H1 (cell line): ENCODE measurements at regions not wholly inside any gene's neighbourhood (a gene's known extent, or its start where the extent isn't known, plus 50 kb on each side); places are given as distances from the start of the nearest gene placed in this dataset.

Source experiments
- CTCF ChIA-PET: fragments of 300-600 bp; sonication (Branson Sonifier 250); formaldehyde crosslinking; loops from one replicate; lab custom pipeline; 2021; ENCODE audit not compliant: partially characterized antibody; lab: Charles Lee
- POLR2A ChIA-PET: fragments of 300-600 bp; sonication (Branson Sonifier 250); formaldehyde crosslinking; loops from one replicate; lab custom pipeline; 2021; ENCODE audit warnings: inconsistent platforms; ENCODE audit not compliant: partially characterized antibody; lab: Charles Lee
- DNase-seq, 2 experiments: peaks; one replicate each; pipeline versions ENCODE4 v3.0.0 to v3.0.0-alpha.2; 2010 to 2022; ENCODE audit warnings: low spot score in 2 of 2, low read depth in 1 of 2, mixed read lengths in 1 of 2
- FAIRE-seq: peaks from 2 replicates; lab custom pipeline; 2011; peaks lifted over from hg19 to GRCh38; lab: Jason Lieb, UNC
- H2AFZ ChIP-seq: 2 replicates; pipeline ENCODE4 v1.8.1; 2012; ENCODE audit warnings: low read length, inconsistent platforms
- H2AK5ac ChIP-seq: 2 replicates; pipeline ENCODE4 v1.6.1; 2013; ENCODE audit warnings: low read depth, low read length
- H2BK120ac ChIP-seq: replicated peaks from 2 replicates; pipeline ENCODE3; 2013; ENCODE audit warnings: low read depth, low read length, inconsistent platforms
- H2BK12ac ChIP-seq: 2 replicates; pipeline ENCODE4 v1.6.1; 2013; ENCODE audit warnings: low read depth, low read length
- H2BK15ac ChIP-seq: 2 replicates; pipeline ENCODE4 v1.6.1; 2013; ENCODE audit warnings: low read length
- H2BK20ac ChIP-seq: 2 replicates; pipeline ENCODE4 v1.6.1; 2013; ENCODE audit warnings: low read length
- H2BK5ac ChIP-seq: 2 replicates; pipeline ENCODE4 v1.6.1; 2013; ENCODE audit warnings: low read depth, low read length
- H3K14ac ChIP-seq: 2 replicates; pipeline ENCODE4 v1.6.1; 2013; ENCODE audit warnings: inconsistent platforms; ENCODE audit not compliant: insufficient read length
- H3K18ac ChIP-seq: 2 replicates; pipeline ENCODE4 v1.6.1; 2013; ENCODE audit warnings: low read length; ENCODE audit errors: extremely low read depth
- H3K23ac ChIP-seq: 2 replicates; pipeline ENCODE4 v1.6.1; 2013; ENCODE audit warnings: inconsistent platforms; ENCODE audit not compliant: insufficient read length
- H3K23me2 ChIP-seq: 2 replicates; pipeline ENCODE4 v1.6.1; 2013; ENCODE audit warnings: low read depth, low read length
- H3K27ac ChIP-seq: 2 replicates; pipeline ENCODE4 v1.6.1; 2011; ENCODE audit warnings: low read depth, low read length, inconsistent platforms
- H3K27me3 ChIP-seq, 4 experiments: replicated peaks in 1 of 4; 1 replicate in 1 of 4; 2 replicates in 3 of 4; pipeline versions ENCODE4 v1.6.1 to v1.8.1; 2011 to 2013; ENCODE audit warnings: low read length in 3 of 4, mild to moderate bottlenecking in 3 of 4, inconsistent platforms in 2 of 4, mixed read lengths in 2 of 4, moderate library complexity in 1 of 4; ENCODE audit not compliant: control insufficient read depth in 3 of 4, insufficient read depth in 3 of 4; ENCODE audit errors: extremely low read depth in 1 of 4
- H3K36me3 ChIP-seq, 4 experiments: 2 replicates each; pipeline versions ENCODE4 v1.6.1 to v1.8.1; 2011 to 2013; ENCODE audit warnings: mild to moderate bottlenecking in 4 of 4, low read length in 3 of 4, moderate library complexity in 2 of 4, control low read depth in 1 of 4, inconsistent platforms in 1 of 4; ENCODE audit not compliant: insufficient read depth in 4 of 4, control insufficient read depth in 2 of 4
- H3K4ac ChIP-seq: replicated peaks from 2 replicates; pipeline ENCODE3; 2013; ENCODE audit warnings: low read length, low read depth, mixed read lengths, inconsistent platforms; ENCODE audit not compliant: insufficient read length
- H3K4me1 ChIP-seq, 4 experiments: replicated peaks in 1 of 4; 1 replicate in 1 of 4; 2 replicates in 3 of 4; pipeline versions ENCODE4 v1.6.1 to v1.8.1; 2011 to 2013; ENCODE audit warnings: low read length in 3 of 4, inconsistent platforms in 2 of 4, mixed read lengths in 1 of 4; ENCODE audit not compliant: insufficient read depth in 4 of 4, control insufficient read depth in 3 of 4
- H3K4me2 ChIP-seq, 2 experiments: 2 replicates each; pipeline versions ENCODE4 v1.6.1 to v1.8.1; 2011 to 2013; ENCODE audit warnings: low read depth in 2 of 2, low read length in 2 of 2, control low read depth in 1 of 2, inconsistent platforms in 1 of 2, mild to moderate bottlenecking in 1 of 2; ENCODE audit not compliant: insufficient read depth in 1 of 2
- H3K4me3 ChIP-seq, 4 experiments: fragments of 200-600, 300-600 bp in 1 of 4; sonication (generic), shearing (Covaris generic), sonication (Bioruptor Twin) in 1 of 4; 2 replicates each; pipeline versions ENCODE4 v1.5.1 to v1.8.1; 2011 to 2016; ENCODE audit warnings: low read length in 4 of 4, low read depth in 3 of 4, control low read depth in 2 of 4, inconsistent platforms in 2 of 4, mild to moderate bottlenecking in 2 of 4, mixed read lengths in 1 of 4, moderate library complexity in 1 of 4; ENCODE audit not compliant: insufficient read depth in 2 of 4; ENCODE audit errors: extremely low read depth in 1 of 4
- H3K56ac ChIP-seq: replicated peaks from 2 replicates; pipeline ENCODE3; 2013; ENCODE audit warnings: low read depth, mild to moderate bottlenecking, mixed read lengths, low read length, inconsistent platforms; ENCODE audit not compliant: insufficient read length
- H3K79me1 ChIP-seq: 2 replicates; pipeline ENCODE4 v1.6.1; 2013; ENCODE audit warnings: low read depth, low read length, control low read depth
- H3K79me2 ChIP-seq, 2 experiments: 2 replicates each; pipeline versions ENCODE4 v1.6.1 to v1.8.1; 2012 to 2013; ENCODE audit warnings: low read length in 2 of 2, mild to moderate bottlenecking in 2 of 2, inconsistent platforms in 1 of 2; ENCODE audit not compliant: insufficient read depth in 2 of 2, control insufficient read depth in 1 of 2
- H3K9ac ChIP-seq, 4 experiments: replicated peaks in 1 of 4; 1 replicate in 1 of 4; 2 replicates in 3 of 4; pipeline versions ENCODE4 v1.6.1 to v1.8.1; 2011 to 2013; ENCODE audit warnings: low read depth in 3 of 4, low read length in 3 of 4, control low read depth in 2 of 4, mild to moderate bottlenecking in 2 of 4, moderate library complexity in 2 of 4, inconsistent platforms in 1 of 4; ENCODE audit errors: extremely low read depth in 1 of 4
- H3K9me3 ChIP-seq, 2 experiments: 2 replicates each; pipeline versions ENCODE4 v1.6.1 to v1.8.1; 2012 to 2013; ENCODE audit warnings: mild to moderate bottlenecking in 2 of 2, moderate library complexity in 2 of 2, control low read depth in 1 of 2, inconsistent platforms in 1 of 2, low read depth in 1 of 2, low read length in 1 of 2, mixed read lengths in 1 of 2; ENCODE audit not compliant: insufficient read depth in 2 of 2
- H4K20me1 ChIP-seq, 2 experiments: replicated peaks in 1 of 2; 2 replicates each; pipeline versions ENCODE3 to v1.8.1; 2011 to 2013; ENCODE audit warnings: inconsistent platforms in 2 of 2, low read length in 2 of 2, mild to moderate bottlenecking in 1 of 2; ENCODE audit not compliant: insufficient read depth in 2 of 2, control insufficient read depth in 1 of 2
- H4K5ac ChIP-seq: 2 replicates; pipeline ENCODE4 v1.6.1; 2013; ENCODE audit warnings: low read length, low read depth, mixed read lengths, inconsistent platforms; ENCODE audit not compliant: insufficient read length
- H4K8ac ChIP-seq: 2 replicates; pipeline ENCODE4 v1.8.0; 2013; ENCODE audit warnings: mild to moderate bottlenecking, moderate library complexity, low read length, inconsistent platforms; ENCODE audit not compliant: insufficient read depth; ENCODE audit errors: extremely low read depth
- H4K91ac ChIP-seq: replicated peaks from 2 replicates; pipeline ENCODE3; 2013; ENCODE audit warnings: low read length, mixed read lengths, inconsistent platforms; ENCODE audit not compliant: insufficient read length
- ATF2 ChIP-seq: IDR thresholded peaks from 2 replicates; pipeline ENCODE4 v1.6.1; 2012; ENCODE audit warnings: low read length, inconsistent platforms
- BACH1 ChIP-seq: IDR thresholded peaks from 2 replicates; pipeline ENCODE4 v1.6.1; 2012; ENCODE audit warnings: low read length, improper control_type of control experiment
- KDM1A ChIP-seq: fragments of 200-600, 300-600 bp; sonication (generic); IDR thresholded peaks from 2 replicates; pipeline ENCODE4 v1.7.1; 2016; ENCODE audit warnings: mild to moderate bottlenecking, low read length, borderline replicate concordance
- MAFK ChIP-seq: IDR thresholded peaks from 2 replicates; pipeline ENCODE4 v1.6.1; 2012; ENCODE audit warnings: low read depth, mild to moderate bottlenecking, improper control_type of control experiment, low read length
- NANOG ChIP-seq: IDR thresholded peaks from 2 replicates; pipeline ENCODE4 v1.6.1; 2011; ENCODE audit warnings: low read length, low read depth, mild to moderate bottlenecking, inconsistent platforms; ENCODE audit not compliant: insufficient read depth, poor library complexity, severe bottlenecking
- POLR2AphosphoS5 ChIP-seq: IDR thresholded peaks from 2 replicates; pipeline ENCODE4 v1.6.1; 2011; ENCODE audit warnings: low read depth, low read length
- POU5F1 ChIP-seq: IDR thresholded peaks from 2 replicates; pipeline ENCODE4 v1.6.1; 2011; ENCODE audit warnings: low read depth, mild to moderate bottlenecking, low read length, moderate library complexity
- RBBP5 ChIP-seq: IDR thresholded peaks from 2 replicates; pipeline ENCODE4 v1.7.1; 2012; ENCODE audit warnings: low read depth, mild to moderate bottlenecking, inconsistent platforms, low read length, moderate library complexity, borderline replicate concordance
- SIN3A ChIP-seq, 2 experiments: IDR thresholded peaks in 1 of 2; conservative IDR thresholded peaks in 1 of 2; 2 replicates each; pipeline ENCODE4 v1.6.1; 2011 to 2012; ENCODE audit warnings: low read length in 2 of 2, improper control_type of control experiment in 1 of 2, low read depth in 1 of 2, mild to moderate bottlenecking in 1 of 2
- SP1 ChIP-seq: IDR thresholded peaks from 2 replicates; pipeline ENCODE4 v1.6.1; 2011; ENCODE audit warnings: low read depth, low read length
- TAF7 ChIP-seq: optimal IDR thresholded peaks from 2 replicates; pipeline ENCODE3; 2011; ENCODE audit warnings: low read depth, mild to moderate bottlenecking, inconsistent platforms, low read length, moderate library complexity, borderline replicate concordance
- TCF12 ChIP-seq: IDR thresholded peaks from 2 replicates; pipeline ENCODE4 v1.6.1; 2011; ENCODE audit warnings: low read depth, mild to moderate bottlenecking, low read length
- WGBS, 2 experiments: shearing (Covaris generic) in 1 of 2; methylation state at CpG; one replicate each; pipeline versions ENCODE4 v1.1.6 to v1.1.7; 2013 to 2015; ENCODE audit warnings: low lambda C conversion rate in 2 of 2, mixed read lengths in 2 of 2, inconsistent platforms in 1 of 2, low coverage in 1 of 2, missing lambda C conversion rate in 1 of 2; ENCODE audit not compliant: insufficient replicate concordance in 2 of 2, insufficient coverage in 1 of 2, insufficient read length in 1 of 2; ENCODE audit errors: extremely low coverage in 1 of 2, missing lambda C conversion rate in 1 of 2; 5-methylcytosine and 5-hydroxymethylcytosine counted together
- TF ChIP-seq, protein P1 (sequence below): IDR thresholded peaks from 2 replicates; pipeline ENCODE4 v1.6.1; 2012; ENCODE audit warnings: inconsistent platforms

DNA sequence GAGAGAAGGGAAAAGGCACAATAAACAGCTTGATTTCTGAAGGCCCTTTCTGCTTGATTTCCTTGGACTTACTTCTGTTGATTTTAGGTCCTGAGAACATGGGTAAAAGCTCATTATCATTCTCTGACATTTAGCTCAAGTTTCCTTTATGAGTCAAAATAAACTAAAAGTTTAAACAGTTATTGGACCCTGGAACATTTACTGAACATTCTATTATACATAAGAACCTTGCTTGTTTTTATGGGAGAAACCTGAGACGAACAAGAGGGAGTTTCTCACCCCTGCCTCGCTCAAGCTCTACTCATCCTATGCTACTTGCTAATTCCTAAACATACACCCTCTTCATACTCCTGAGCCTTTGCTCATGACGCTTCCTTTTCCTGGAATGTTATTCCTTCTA is 538.3 kb upstream of the PKN2 start:
- H3K79me2 ChIP-seq: no peaks in the 10 kb centered on the region
- no peak overlapping the region for H2BK120ac ChIP-seq
- no peaks in the 10 kb centered on the region for H3K79me1 ChIP-seq
- H3K56ac ChIP-seq: no peak overlapping the region
- no peak overlapping the region for H2BK15ac ChIP-seq
- no peak overlapping the region for H3K27ac ChIP-seq
- CTCF ChIA-PET: interaction anchor here (0.6 to 1.2 kb wide), 4 partner anchors 16 to 881 kb away, joined by 3 read pairs; no protein-coding TSS in a partner anchor
- no peak overlapping the region for H3K9ac ChIP-seq
- DNase-seq: no peak
- H4K5ac ChIP-seq: no peak overlapping the region
- no peak overlapping the region for H2BK5ac ChIP-seq
- H3K36me3 ChIP-seq: no peaks in the 10 kb centered on the region
- no peaks in the 10 kb centered on the region for H3K9me3 ChIP-seq
- no peak overlapping the region for H2BK20ac ChIP-seq
- H4K20me1 ChIP-seq: no peaks in the 10 kb centered on the region
- H3K27me3 ChIP-seq: no peaks in the 10 kb centered on the region
- H4K8ac ChIP-seq: no peak overlapping the region
- H2AFZ ChIP-seq: no peak overlapping the region
- 95% methylated on average over 3 of the region's 3 CpGs; no CpG with 5 or more reads in 1 of the 2 experiments for WGBS, 2 experiments
- H3K4me1 ChIP-seq: no peaks in the 10 kb centered on the region
- no peaks in the 10 kb centered on the region for H3K23me2 ChIP-seq
- POLR2A ChIA-PET: no interaction called here
- H3K4me3 ChIP-seq: no peak overlapping the region
- no peak overlapping the region for H2BK12ac ChIP-seq
- H4K91ac ChIP-seq: no peak overlapping the region
- H3K4me2 ChIP-seq: no peak overlapping the region
- no peak overlapping the region for H3K4ac ChIP-seq
- no peak overlapping the region for H2AK5ac ChIP-seq
- no peak overlapping the region for H3K14ac ChIP-seq
- no peak overlapping the region for H3K18ac ChIP-seq
- FAIRE-seq: no peak
- H3K23ac ChIP-seq: no peak overlapping the region
- TF ChIP-seq KDM1A (no peak), TCF12 (no peak), NANOG (no peak), POU5F1 (no peak), ATF2 (no peak), TAF7 (no peak), MAFK (no peak), RBBP5 (no peak), SP1 (no peak), BACH1 (no peak), POLR2AphosphoS5 (no peak), SIN3A (conservative IDR thresholded peaks at IDR 0.05 in 1 of 2, IDR thresholded peaks at IDR 0.05 in 1 of 2; ENCODE audit: low read depth in 1 of 2, low read length in 2 of 2) (no peak)
- TF ChIP-seq, protein P1, sequence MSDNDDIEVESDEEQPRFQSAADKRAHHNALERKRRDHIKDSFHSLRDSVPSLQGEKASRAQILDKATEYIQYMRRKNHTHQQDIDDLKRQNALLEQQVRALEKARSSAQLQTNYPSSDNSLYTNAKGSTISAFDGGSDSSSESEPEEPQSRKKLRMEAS: no peak
